ENCODE measurements at regions not wholly inside any gene's neighbourhood (a gene's known extent, or its start where the extent isn't known, plus 50 kb on each side); places are given as distances from the start of the nearest gene placed in this dataset.

DNA sequence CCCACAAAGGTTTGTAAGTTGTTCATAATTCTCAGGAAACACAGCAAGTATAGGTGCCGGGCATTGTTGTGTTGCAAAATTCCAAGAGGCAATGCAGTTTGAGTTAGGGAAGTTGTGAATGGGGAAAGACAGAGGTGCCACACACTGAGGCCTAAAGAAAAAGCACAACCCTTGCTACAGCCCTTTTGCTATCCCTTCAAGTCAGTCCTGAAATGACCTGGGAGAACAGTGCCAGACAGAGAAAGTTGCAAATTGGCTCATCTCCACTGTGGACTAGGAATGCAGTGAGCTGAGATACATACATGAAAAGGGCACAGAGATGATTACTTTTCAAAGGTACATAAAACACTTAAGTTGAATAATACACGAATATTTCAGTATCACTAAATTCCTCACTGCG lies 213.3 kb upstream of the TMTC1 start:
- TF ChIP-seq, protein P1, sequence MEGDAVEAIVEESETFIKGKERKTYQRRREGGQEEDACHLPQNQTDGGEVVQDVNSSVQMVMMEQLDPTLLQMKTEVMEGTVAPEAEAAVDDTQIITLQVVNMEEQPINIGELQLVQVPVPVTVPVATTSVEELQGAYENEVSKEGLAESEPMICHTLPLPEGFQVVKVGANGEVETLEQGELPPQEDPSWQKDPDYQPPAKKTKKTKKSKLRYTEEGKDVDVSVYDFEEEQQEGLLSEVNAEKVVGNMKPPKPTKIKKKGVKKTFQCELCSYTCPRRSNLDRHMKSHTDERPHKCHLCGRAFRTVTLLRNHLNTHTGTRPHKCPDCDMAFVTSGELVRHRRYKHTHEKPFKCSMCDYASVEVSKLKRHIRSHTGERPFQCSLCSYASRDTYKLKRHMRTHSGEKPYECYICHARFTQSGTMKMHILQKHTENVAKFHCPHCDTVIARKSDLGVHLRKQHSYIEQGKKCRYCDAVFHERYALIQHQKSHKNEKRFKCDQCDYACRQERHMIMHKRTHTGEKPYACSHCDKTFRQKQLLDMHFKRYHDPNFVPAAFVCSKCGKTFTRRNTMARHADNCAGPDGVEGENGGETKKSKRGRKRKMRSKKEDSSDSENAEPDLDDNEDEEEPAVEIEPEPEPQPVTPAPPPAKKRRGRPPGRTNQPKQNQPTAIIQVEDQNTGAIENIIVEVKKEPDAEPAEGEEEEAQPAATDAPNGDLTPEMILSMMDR (IDR thresholded peaks at IDR 0.05) = no peak
- TF ChIP-seq EP300 (IDR thresholded peaks at IDR 0.05) = no peak

Data from ovary (tissue), 3 donors.